Fibroblast of pulmonary artery (primary cell): ENCODE measurements at regions not wholly inside any gene's neighbourhood (a gene's known extent, or its start where the extent isn't known, plus 50 kb on each side); places are given as distances from the start of the nearest gene placed in this dataset.

ENCODE experiments used
- DNase-seq: peaks from one replicate; pipeline ENCODE4 v3.0.0-alpha.2; 2010; ENCODE audit warnings: low read depth
- H3K4me3 ChIP-seq: replicated peaks from 2 replicates; pipeline ENCODE4 v1.5.1; 2011; ENCODE audit warnings: low read depth, mild to moderate bottlenecking, control low read depth, low read length, moderate library complexity
- CTCF ChIP-seq: IDR thresholded peaks from 2 replicates; pipeline ENCODE4 v1.5.1; 2011; ENCODE audit warnings: mild to moderate bottlenecking, control low read depth, low read length, inconsistent platforms; ENCODE audit errors: missing control alignments

GRCh38 chr12:102685841-102686240 lies 205.5 kb upstream of the IGF1 start:
- TF ChIP-seq CTCF: no peak
- no peak overlapping the region for H3K4me3 ChIP-seq
- DNase-seq: no peak

GRCh38 chr12:102685172-102685571 lies 204.8 kb upstream of the IGF1 start:
- no peak for DNase-seq
- TF ChIP-seq CTCF: no peak

GRCh38 chr12:102682366-102683289 lies 202.3 kb upstream of the IGF1 start:
- DNase-seq: no peak
- no peak overlapping the region for H3K4me3 ChIP-seq
- TF ChIP-seq CTCF: no peak

More at GRCh38 chr12:102685172-102685571, 204.8 kb upstream of the IGF1 start:
- H3K4me3 ChIP-seq: no peak overlapping the region

- DNase-seq: no peak
- TF ChIP-seq CTCF: no peak
- no peak overlapping the region for H3K4me3 ChIP-seq
Measured at GRCh38 chr12:102681747-102682146, 201.4 kb upstream of the IGF1 start.

GRCh38 chr12:102681309-102681708 lies 200.9 kb upstream of the IGF1 start:
- no peak overlapping the region for H3K4me3 ChIP-seq
- DNase-seq: no peak
- no peak for TF ChIP-seq CTCF

- DNase-seq: no peak
- H3K4me3 ChIP-seq: no peak overlapping the region
- TF ChIP-seq CTCF: no peak
Measured at GRCh38 chr12:102680304-102680703, 199.9 kb upstream of the IGF1 start.

GRCh38 chr12:102676812-102677211 lies 196.4 kb upstream of the IGF1 start:
- no peak for DNase-seq
- TF ChIP-seq CTCF: no peak
- H3K4me3 ChIP-seq: no peak overlapping the region
